Activated T-helper 1 cell treated with anti-CD3 and anti-CD28 coated beads, Interleukin-12 subunit alpha, Interleukin-12 subunit beta, Interleukin-2, Interleukin-4 antibody, amounts not matched to agents 30 ng/mL and 10 ng/mL and 1 ng/mL, durations not matched to agents 14 hours and 24 hours and 36 hours (primary cell): ENCODE measurements at regions not wholly inside any gene's neighbourhood (a gene's known extent, or its start where the extent isn't known, plus 50 kb on each side); places are given as distances from the start of the nearest gene placed in this dataset.
"Not testable (repeated sequence)": the region's sequence is repeated elsewhere in the genome, so short reads cannot be mapped to it uniquely, and the experiment has no call there.

Experiments
- DNase-seq: peaks from one replicate; pipeline ENCODE4 v3.0.0; 2021; ENCODE audit warnings: low spot score
- H3K27ac Mint-ChIP-seq: one replicate; pipeline ENCODE4 v1.8.0; 2021; ENCODE audit warnings: mild to moderate bottlenecking, mixed read lengths
- H3K27me3 Mint-ChIP-seq: one replicate; pipeline ENCODE4 v1.8.0; 2022; ENCODE audit warnings: mild to moderate bottlenecking, moderate library complexity, mixed read lengths; ENCODE audit not compliant: insufficient read depth
- H3K36me3 Mint-ChIP-seq: one replicate; pipeline ENCODE4 v1.8.0; 2021; ENCODE audit warnings: low read depth, mixed read lengths
- H3K4me1 Mint-ChIP-seq: one replicate; pipeline ENCODE4 v1.8.0; 2021; ENCODE audit warnings: low read depth, mixed read lengths
- H3K4me3 Mint-ChIP-seq: one replicate; pipeline ENCODE4 v1.8.0; 2021; ENCODE audit warnings: mild to moderate bottlenecking, moderate library complexity, mixed read lengths
- H3K9me3 Mint-ChIP-seq: one replicate; pipeline ENCODE4 v1.8.0; 2021; ENCODE audit warnings: mixed read lengths
- intact Hi-C: fragments of 100-400 bp; cut with micrococcal nuclease; formaldehyde crosslinking; loops from one replicate; pipeline ENCODE4 v1.15.1; 2024

- no peaks in the 10 kb centered on the region for H3K36me3 Mint-ChIP-seq
- no peak for DNase-seq
- no peak overlapping the region for H3K4me3 Mint-ChIP-seq
- H3K4me1 Mint-ChIP-seq = no peaks in the 10 kb centered on the region
- H3K27ac Mint-ChIP-seq = no peak overlapping the region
- intact Hi-C loops = no loop called here
- H3K9me3 Mint-ChIP-seq = peaks cover 10% of the 10 kb centered on the region
- H3K27me3 Mint-ChIP-seq = no peaks in the 10 kb centered on the region
These were observed 155.3 kb upstream of the ANKRD55 start for GRCh38 chr5:56388229-56388985.

GRCh38 chr5:56386046-56386445, 152.9 kb upstream of the ANKRD55 start:
- Mint-ChIP-seq H3K27ac (no peak overlapping the region), H3K4me3 (no peak overlapping the region), H3K9me3 (no peaks in the 10 kb centered on the region), H3K36me3 (no peaks in the 10 kb centered on the region), H3K4me1 (no peaks in the 10 kb centered on the region), H3K27me3 (no peaks in the 10 kb centered on the region)
- no peak for DNase-seq
- intact Hi-C loops = no loop called here

GRCh38 chr5:56384186-56384585, 151.1 kb upstream of the ANKRD55 start:
- no peak for DNase-seq
- H3K36me3 Mint-ChIP-seq = peaks cover 2% of the 10 kb centered on the region

GRCh38 chr5:56383761-56384160, 150.6 kb upstream of the ANKRD55 start:
- Mint-ChIP-seq H3K27me3 (no peaks in the 10 kb centered on the region), H3K4me3 (no peak overlapping the region), H3K36me3 (peaks cover 2% of the 10 kb centered on the region), H3K9me3 (no peaks in the 10 kb centered on the region), H3K4me1 (no peaks in the 10 kb centered on the region), H3K27ac (no peak overlapping the region)
- intact Hi-C loops = no loop called here
- no peak for DNase-seq

More at GRCh38 chr5:56384186-56384585, 151.1 kb upstream of the ANKRD55 start:
- H3K27ac Mint-ChIP-seq = no peak overlapping the region
- no peaks in the 10 kb centered on the region for H3K9me3 Mint-ChIP-seq
- intact Hi-C loops = no loop called here
- H3K4me1 Mint-ChIP-seq = no peaks in the 10 kb centered on the region
- H3K27me3 Mint-ChIP-seq = no peaks in the 10 kb centered on the region
- H3K4me3 Mint-ChIP-seq = no peak overlapping the region

GRCh38 chr5:56382896-56383295, 149.8 kb upstream of the ANKRD55 start:
- intact Hi-C loops = no loop called here
- no peaks in the 10 kb centered on the region for H3K4me1 Mint-ChIP-seq
- no peak overlapping the region for H3K4me3 Mint-ChIP-seq
- H3K27ac Mint-ChIP-seq = no peak overlapping the region
- no peak for DNase-seq
- H3K27me3 Mint-ChIP-seq = no peaks in the 10 kb centered on the region
- peaks cover 2% of the 10 kb centered on the region for H3K36me3 Mint-ChIP-seq
- no peaks in the 10 kb centered on the region for H3K9me3 Mint-ChIP-seq

GRCh38 chr5:56377573-56377972, 144.4 kb upstream of the ANKRD55 start:
- Mint-ChIP-seq H3K4me3 (no peak overlapping the region), H3K27me3 (no peaks in the 10 kb centered on the region), H3K9me3 (peaks cover 14% of the 10 kb centered on the region), H3K27ac (no peak overlapping the region), H3K36me3 (peaks cover 5% of the 10 kb centered on the region), H3K4me1 (no peaks in the 10 kb centered on the region)
- intact Hi-C loops = no loop called here
- DNase-seq = no peak

GRCh38 chr5:56376128-56376527, 143.0 kb upstream of the ANKRD55 start:
- Mint-ChIP-seq H3K4me1 (no peaks in the 10 kb centered on the region), H3K27me3 (no peaks in the 10 kb centered on the region), H3K27ac (no peak overlapping the region), H3K9me3 (peaks cover 14% of the 10 kb centered on the region), H3K36me3 (peaks cover 5% of the 10 kb centered on the region), H3K4me3 (no peak overlapping the region)
- DNase-seq = no peak
- intact Hi-C loops = no loop called here

- intact Hi-C loops = no loop called here
- H3K9me3 Mint-ChIP-seq = peaks cover 14% of the 10 kb centered on the region
- H3K27me3 Mint-ChIP-seq = no peaks in the 10 kb centered on the region
- no peak overlapping the region for H3K27ac Mint-ChIP-seq
- H3K36me3 Mint-ChIP-seq = peaks cover 5% of the 10 kb centered on the region
- no peak overlapping the region for H3K4me3 Mint-ChIP-seq
- no peak for DNase-seq
- no peaks in the 10 kb centered on the region for H3K4me1 Mint-ChIP-seq
These were observed 141.9 kb upstream of the ANKRD55 start for GRCh38 chr5:56375011-56375410.

GRCh38 chr5:56372491-56372890, 139.4 kb upstream of the ANKRD55 start:
- peaks cover 14% of the 10 kb centered on the region for H3K9me3 Mint-ChIP-seq
- H3K36me3 Mint-ChIP-seq, H3K27ac Mint-ChIP-seq, DNase-seq, H3K27me3 Mint-ChIP-seq, H3K4me1 Mint-ChIP-seq, H3K4me3 Mint-ChIP-seq, intact Hi-C loops: not testable (repeated sequence)

- no peak for DNase-seq
- H3K9me3 Mint-ChIP-seq = no peaks in the 10 kb centered on the region
- no peaks in the 10 kb centered on the region for H3K4me1 Mint-ChIP-seq
- no peaks in the 10 kb centered on the region for H3K36me3 Mint-ChIP-seq
- peaks cover 2% of the 10 kb centered on the region for H3K27me3 Mint-ChIP-seq
- intact Hi-C loops = no loop called here
- no peak overlapping the region for H3K4me3 Mint-ChIP-seq
- H3K27ac Mint-ChIP-seq = no peak overlapping the region
These were observed 136.3 kb upstream of the ANKRD55 start for GRCh38 chr5:56369361-56369811.

- peaks cover 2% of the 10 kb centered on the region for H3K27me3 Mint-ChIP-seq
- no peaks in the 10 kb centered on the region for H3K4me1 Mint-ChIP-seq
- no peaks in the 10 kb centered on the region for H3K36me3 Mint-ChIP-seq
- peaks cover 4% of the 10 kb centered on the region for H3K9me3 Mint-ChIP-seq
- H3K27ac Mint-ChIP-seq = no peak overlapping the region
- H3K4me3 Mint-ChIP-seq = no peak overlapping the region
- intact Hi-C loops = no loop called here
- no peak for DNase-seq
These were observed 134.6 kb upstream of the ANKRD55 start for GRCh38 chr5:56367748-56368147.

GRCh38 chr5:56366986-56367385, 133.9 kb upstream of the ANKRD55 start:
- Mint-ChIP-seq H3K27ac (no peak overlapping the region), H3K4me3 (no peak overlapping the region), H3K9me3 (peaks cover 4% of the 10 kb centered on the region), H3K36me3 (no peaks in the 10 kb centered on the region), H3K27me3 (peaks cover 2% of the 10 kb centered on the region), H3K4me1 (no peaks in the 10 kb centered on the region)
- intact Hi-C loops = no loop called here
- no peak for DNase-seq

GRCh38 chr5:56361398-56361797, 128.3 kb upstream of the ANKRD55 start:
- Mint-ChIP-seq H3K9me3 (peaks cover 9% of the 10 kb centered on the region), H3K4me3 (no peak overlapping the region), H3K36me3 (no peaks in the 10 kb centered on the region), H3K27me3 (peaks cover 8% of the 10 kb centered on the region), H3K27ac (no peak overlapping the region), H3K4me1 (no peaks in the 10 kb centered on the region)
- intact Hi-C loops = no loop called here
- no peak for DNase-seq

GRCh38 chr5:56360816-56361215, 127.7 kb upstream of the ANKRD55 start:
- H3K4me3 Mint-ChIP-seq = no peak overlapping the region
- peaks cover 12% of the 10 kb centered on the region for H3K9me3 Mint-ChIP-seq
- intact Hi-C loops = no loop called here
- peaks cover 8% of the 10 kb centered on the region for H3K27me3 Mint-ChIP-seq
- H3K4me1 Mint-ChIP-seq = no peaks in the 10 kb centered on the region
- no peak overlapping the region for H3K27ac Mint-ChIP-seq
- no peak for DNase-seq
- H3K36me3 Mint-ChIP-seq = no peaks in the 10 kb centered on the region
